Fibroblast of lung (primary cell): ENCODE measurements at regions not wholly inside any gene's neighbourhood (a gene's known extent, or its start where the extent isn't known, plus 50 kb on each side); places are given as distances from the start of the nearest gene placed in this dataset.

Source experiments
- CTCF ChIP-seq, 2 donors: IDR thresholded peaks in 1 of 2; conservative IDR thresholded peaks in 1 of 2; 1 replicate in 1 of 2; 2 replicates in 1 of 2; pipeline ENCODE4 v1.5.1; 2011 to 2012; ENCODE audit warnings: low read length in 2 of 2, control low read depth in 1 of 2, inconsistent platforms in 1 of 2, low read depth in 1 of 2, mild to moderate bottlenecking in 1 of 2
- EZH2 ChIP-seq: IDR thresholded peaks from 2 replicates; pipeline ENCODE4 v1.5.1; 2012; ENCODE audit warnings: low read length, control low read depth, mild to moderate bottlenecking; ENCODE audit errors: missing control alignments

- no peak for TF ChIP-seq CTCF (conservative IDR thresholded peaks at IDR 0.05 in 1 of 2, IDR thresholded peaks at IDR 0.05 in 1 of 2; ENCODE audit: low read depth in 1 of 2, low read length in 2 of 2)
- no peak for TF ChIP-seq EZH2
These were observed 224.0 kb downstream of the PTBP2 start for GRCh38 chr1:96945509-96946084.
